ENCODE measurements at regions not wholly inside any gene's neighbourhood (a gene's known extent, or its start where the extent isn't known, plus 50 kb on each side); places are given as distances from the start of the nearest gene placed in this dataset.

DNA sequence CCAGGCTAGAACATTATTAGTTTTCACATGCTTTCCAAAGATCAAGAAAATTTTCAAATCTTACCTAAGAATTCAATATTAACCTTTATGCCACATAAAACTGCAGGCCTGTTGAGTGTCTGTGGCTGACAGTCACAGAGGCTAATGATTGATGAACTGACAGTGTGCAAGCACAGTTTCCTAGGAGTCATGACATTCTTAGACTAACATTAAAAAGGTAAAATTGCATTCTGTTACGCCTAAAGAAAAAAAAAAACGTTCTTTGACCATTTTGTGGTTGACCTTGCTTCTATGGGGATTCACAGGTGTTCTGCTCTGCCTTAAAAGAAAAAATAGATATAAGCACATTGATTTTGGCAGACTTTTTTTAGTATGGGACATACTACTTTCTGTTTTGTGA is 1776.2 kb downstream of the PCDH9 start:
- TF ChIP-seq, protein P1, sequence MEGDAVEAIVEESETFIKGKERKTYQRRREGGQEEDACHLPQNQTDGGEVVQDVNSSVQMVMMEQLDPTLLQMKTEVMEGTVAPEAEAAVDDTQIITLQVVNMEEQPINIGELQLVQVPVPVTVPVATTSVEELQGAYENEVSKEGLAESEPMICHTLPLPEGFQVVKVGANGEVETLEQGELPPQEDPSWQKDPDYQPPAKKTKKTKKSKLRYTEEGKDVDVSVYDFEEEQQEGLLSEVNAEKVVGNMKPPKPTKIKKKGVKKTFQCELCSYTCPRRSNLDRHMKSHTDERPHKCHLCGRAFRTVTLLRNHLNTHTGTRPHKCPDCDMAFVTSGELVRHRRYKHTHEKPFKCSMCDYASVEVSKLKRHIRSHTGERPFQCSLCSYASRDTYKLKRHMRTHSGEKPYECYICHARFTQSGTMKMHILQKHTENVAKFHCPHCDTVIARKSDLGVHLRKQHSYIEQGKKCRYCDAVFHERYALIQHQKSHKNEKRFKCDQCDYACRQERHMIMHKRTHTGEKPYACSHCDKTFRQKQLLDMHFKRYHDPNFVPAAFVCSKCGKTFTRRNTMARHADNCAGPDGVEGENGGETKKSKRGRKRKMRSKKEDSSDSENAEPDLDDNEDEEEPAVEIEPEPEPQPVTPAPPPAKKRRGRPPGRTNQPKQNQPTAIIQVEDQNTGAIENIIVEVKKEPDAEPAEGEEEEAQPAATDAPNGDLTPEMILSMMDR (IDR thresholded peaks at IDR 0.05; ENCODE audit: low read depth, low read length, poor library complexity, severe bottlenecking) = no peak
- no peak for TF ChIP-seq EZH2phosphoT487 (IDR thresholded peaks at IDR 0.05; ENCODE audit: borderline replicate concordance, low read length)
